SKM-1 (cell line): ENCODE measurements at regions not wholly inside any gene's neighbourhood (a gene's known extent, or its start where the extent isn't known, plus 50 kb on each side); places are given as distances from the start of the nearest gene placed in this dataset.
A peak's percentile ranks its signal among the peaks of the same experiment; 100 is the strongest.
"Not testable (repeated sequence)": the region's sequence is repeated elsewhere in the genome, so short reads cannot be mapped to it uniquely, and the experiment has no call there.

Source experiments
- DNase-seq: peaks from one replicate; lab custom pipeline; 2025; ENCODE audit not compliant: unreplicated experiment; lab: John Stamatoyannopoulos, UW

- DNase-seq = peak; percentile 24
Observed at GRCh38 chr14:99995700-99996356, 69.4 kb upstream of the EVL start.

GRCh38 chr14:99996951-99997571 lies 68.2 kb upstream of the EVL start:
- DNase-seq = no peak

GRCh38 chr14:100000398-100000797 lies 64.8 kb upstream of the EVL start:
- not testable (repeated sequence) for DNase-seq

- DNase-seq = no peak
Observed at GRCh38 chr14:100004392-100004791, 60.8 kb upstream of the EVL start.

- DNase-seq = no peak
Observed at GRCh38 chr14:100007254-100007653, 58.0 kb upstream of the EVL start.

DNA sequence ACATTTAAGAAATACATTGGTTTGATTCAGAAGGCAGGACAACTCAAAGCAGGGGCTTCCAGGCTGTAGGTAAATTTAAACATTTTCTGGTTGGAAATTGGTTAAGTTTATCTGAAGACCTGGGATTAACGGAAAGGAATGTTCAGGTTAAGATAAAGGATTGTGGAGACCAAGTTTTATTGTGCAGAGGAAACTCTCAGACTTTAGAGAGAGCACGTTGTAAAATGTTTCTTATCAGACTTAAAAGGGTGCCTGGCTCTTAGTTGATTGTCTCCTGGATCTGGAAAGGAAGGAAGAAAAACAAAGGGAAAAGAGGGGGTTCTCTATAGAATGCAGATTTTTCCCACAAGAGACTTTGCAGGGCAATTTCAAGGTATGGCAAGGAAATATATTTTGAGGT lies 55.4 kb upstream of the EVL start:
- not testable (repeated sequence) for DNase-seq

DNA sequence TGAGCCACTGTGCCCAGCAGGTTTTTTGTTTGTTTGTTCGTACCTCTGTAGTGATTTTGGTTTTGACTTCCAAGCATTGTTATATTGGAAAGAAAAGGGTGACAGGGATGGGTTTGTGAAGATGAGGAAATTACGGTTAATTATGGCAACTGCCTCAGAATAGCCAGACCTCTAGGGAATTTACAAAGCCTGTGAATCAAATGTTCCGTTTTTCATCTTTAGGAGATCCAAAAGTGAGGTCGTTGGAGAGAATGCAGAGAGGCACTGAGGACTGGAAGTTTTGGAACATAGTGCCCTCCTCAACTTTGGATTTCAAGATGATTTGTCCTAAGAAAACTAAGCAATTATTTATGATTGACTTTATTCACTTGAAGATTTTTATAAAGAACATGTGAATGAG lies 54.5 kb upstream of the EVL start:
- no peak for DNase-seq

DNA sequence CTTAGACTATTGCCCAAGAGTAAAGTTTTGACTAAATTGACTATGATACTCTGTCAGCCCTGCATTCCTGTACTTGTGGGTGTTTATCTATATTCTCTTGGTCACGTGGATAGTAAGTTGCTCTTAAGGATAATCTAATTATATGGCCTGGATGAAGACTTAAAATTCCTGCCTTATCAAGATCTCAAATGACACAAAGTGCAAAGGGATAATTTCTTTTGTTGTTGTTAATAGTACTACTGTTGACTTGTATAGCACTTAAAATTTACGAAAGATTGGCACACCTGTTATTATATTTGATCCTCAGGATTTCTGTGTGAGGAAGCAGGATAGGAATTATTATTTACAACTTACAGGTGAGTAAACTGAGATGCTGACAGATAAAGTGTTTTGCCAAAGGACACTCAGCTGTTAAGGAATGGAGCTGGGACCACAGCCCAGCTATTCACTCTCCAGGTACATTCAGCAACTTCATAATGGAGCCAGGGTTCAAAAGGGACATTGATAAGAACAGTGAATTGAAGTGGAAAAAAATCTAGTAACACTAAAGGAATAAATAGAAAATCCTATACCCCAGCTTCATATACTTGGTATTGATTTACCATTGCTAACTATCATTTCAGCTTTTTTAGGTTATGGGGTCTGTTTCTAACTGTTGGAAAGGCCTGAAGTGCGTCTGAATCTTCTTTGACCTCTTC lies 53.4 kb upstream of the EVL start:
- DNase-seq = no peak

- DNase-seq = no peak
Observed at GRCh38 chr14:100012478-100013327, 52.5 kb upstream of the EVL start.

- DNase-seq = peak; percentile 6
Observed at GRCh38 chr14:100015251-100015655, 50.0 kb upstream of the EVL start.
